ENCODE measurements at regions not wholly inside any gene's neighbourhood (a gene's known extent, or its start where the extent isn't known, plus 50 kb on each side); places are given as distances from the start of the nearest gene placed in this dataset.

- no peak overlapping the region for H3K4me3 ChIP-seq (ENCODE audit: low read depth, low read length)
- no peak for DNase-seq (ENCODE audit: low read depth, low spot score)
- TF ChIP-seq, protein P1, sequence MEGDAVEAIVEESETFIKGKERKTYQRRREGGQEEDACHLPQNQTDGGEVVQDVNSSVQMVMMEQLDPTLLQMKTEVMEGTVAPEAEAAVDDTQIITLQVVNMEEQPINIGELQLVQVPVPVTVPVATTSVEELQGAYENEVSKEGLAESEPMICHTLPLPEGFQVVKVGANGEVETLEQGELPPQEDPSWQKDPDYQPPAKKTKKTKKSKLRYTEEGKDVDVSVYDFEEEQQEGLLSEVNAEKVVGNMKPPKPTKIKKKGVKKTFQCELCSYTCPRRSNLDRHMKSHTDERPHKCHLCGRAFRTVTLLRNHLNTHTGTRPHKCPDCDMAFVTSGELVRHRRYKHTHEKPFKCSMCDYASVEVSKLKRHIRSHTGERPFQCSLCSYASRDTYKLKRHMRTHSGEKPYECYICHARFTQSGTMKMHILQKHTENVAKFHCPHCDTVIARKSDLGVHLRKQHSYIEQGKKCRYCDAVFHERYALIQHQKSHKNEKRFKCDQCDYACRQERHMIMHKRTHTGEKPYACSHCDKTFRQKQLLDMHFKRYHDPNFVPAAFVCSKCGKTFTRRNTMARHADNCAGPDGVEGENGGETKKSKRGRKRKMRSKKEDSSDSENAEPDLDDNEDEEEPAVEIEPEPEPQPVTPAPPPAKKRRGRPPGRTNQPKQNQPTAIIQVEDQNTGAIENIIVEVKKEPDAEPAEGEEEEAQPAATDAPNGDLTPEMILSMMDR (IDR thresholded peaks at IDR 0.05; ENCODE audit: low read depth, low read length) = no peak
- in situ Hi-C loops (cut with HindIII; ENCODE audit: low sequenced_read_pairs) = no loop called here
Measured at GRCh38 chr5:159702826-159703225, 213.5 kb upstream of the ADRA1B start.

DNA sequence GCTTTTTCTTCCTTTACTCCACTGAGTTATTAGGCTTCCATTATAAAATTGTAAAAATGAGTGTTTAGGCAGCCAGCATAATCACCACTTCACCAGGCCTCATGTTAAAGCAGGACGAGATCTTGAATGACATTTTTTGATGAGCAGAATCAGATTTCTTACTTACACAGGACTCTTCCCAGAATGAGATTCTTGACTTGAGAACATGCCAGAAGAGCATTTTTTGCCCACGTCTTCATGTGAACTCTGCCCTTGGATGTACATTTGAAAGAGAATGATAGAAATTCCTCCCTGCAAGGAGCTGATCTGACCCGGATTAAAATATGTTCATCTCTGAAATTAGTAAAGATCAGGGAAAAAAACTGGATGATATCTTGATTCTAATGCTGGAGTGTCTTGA lies 212.1 kb upstream of the ADRA1B start:
- no peak overlapping the region for H3K4me3 ChIP-seq (ENCODE audit: low read depth, low read length)
- in situ Hi-C loops (cut with HindIII; ENCODE audit: low sequenced_read_pairs) = no loop called here
- TF ChIP-seq, protein P1 (IDR thresholded peaks at IDR 0.05; ENCODE audit: low read depth, low read length) = no peak
- peak; percentile 10 for DNase-seq (ENCODE audit: low read depth, low spot score)

DNA sequence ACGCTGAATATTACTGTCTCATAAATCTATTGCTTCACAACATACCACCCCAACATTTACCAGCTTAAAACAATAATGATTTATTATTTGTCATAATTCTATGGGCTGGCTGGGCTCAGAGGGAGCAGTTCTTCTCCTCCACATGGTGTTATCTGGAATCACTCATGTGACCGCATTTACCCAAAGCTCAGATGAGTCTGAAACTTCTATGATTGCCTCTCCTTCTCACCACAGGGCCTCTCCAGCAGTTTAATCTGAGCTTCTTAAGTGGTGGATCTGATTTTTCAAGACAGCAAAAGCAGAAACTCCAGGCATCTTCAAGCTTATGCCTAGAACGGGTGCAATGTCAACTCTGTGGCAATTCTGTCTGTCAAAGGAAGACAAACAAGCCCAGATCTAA lies 210.3 kb upstream of the ADRA1B start:
- in situ Hi-C loops (cut with HindIII; ENCODE audit: low sequenced_read_pairs) = no loop called here
- H3K4me3 ChIP-seq (ENCODE audit: low read depth, low read length) = no peak overlapping the region
- no peak for DNase-seq (ENCODE audit: low read depth, low spot score)
- TF ChIP-seq, protein P1 (IDR thresholded peaks at IDR 0.05; ENCODE audit: low read depth, low read length) = no peak

DNA sequence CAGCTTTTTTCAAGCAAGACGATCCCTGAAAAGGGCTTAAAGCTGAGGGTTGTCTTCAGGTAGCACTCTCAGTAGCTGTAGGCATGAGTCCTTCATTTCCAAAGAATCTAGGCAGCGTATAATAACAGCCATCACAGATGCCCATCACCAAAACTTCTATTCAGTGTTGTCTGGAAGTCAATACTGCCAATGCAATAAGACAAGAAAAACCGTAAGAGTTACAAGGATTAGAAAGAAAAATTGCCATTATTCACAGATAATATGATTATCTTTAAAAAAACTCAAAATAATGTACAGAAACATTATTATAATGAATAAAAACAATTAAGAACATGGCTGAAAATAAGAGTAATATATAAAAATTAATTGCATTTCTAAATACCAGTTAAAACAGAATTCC lies 208.2 kb upstream of the ADRA1B start:
- no peak for DNase-seq (ENCODE audit: low read depth, low spot score)
- in situ Hi-C loops (cut with HindIII; ENCODE audit: low sequenced_read_pairs) = no loop called here
- TF ChIP-seq, protein P1 (IDR thresholded peaks at IDR 0.05; ENCODE audit: low read depth, low read length) = no peak
- no peak overlapping the region for H3K4me3 ChIP-seq (ENCODE audit: low read depth, low read length)

- DNase-seq (ENCODE audit: low read depth, low spot score) = peak; percentile 41
- in situ Hi-C loops (cut with HindIII; ENCODE audit: low sequenced_read_pairs) = no loop called here
- TF ChIP-seq, protein P1 (IDR thresholded peaks at IDR 0.05; ENCODE audit: low read depth, low read length) = no peak
- no peak overlapping the region for H3K4me3 ChIP-seq (ENCODE audit: low read depth, low read length)
Measured at GRCh38 chr5:159712672-159713071, 203.6 kb upstream of the ADRA1B start.

DNA sequence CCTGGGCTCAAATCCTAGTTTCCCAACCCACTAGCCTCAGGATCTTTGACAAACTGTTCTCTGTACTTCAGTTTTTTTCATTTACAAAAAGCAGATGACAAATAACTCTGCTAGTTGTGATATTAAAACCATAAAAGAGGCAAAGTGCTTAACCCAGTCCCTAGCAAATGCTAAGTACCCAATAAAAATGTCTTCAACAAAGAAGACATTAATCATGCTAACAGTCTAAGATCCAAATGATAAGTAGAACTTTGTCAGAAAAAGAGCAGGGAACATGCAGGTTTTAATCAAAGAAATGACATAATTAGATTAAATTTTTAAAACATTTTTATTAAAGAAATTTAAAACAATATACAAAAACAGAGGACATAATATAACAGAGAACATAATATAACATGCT lies 203.0 kb upstream of the ADRA1B start:
- TF ChIP-seq, protein P1 (IDR thresholded peaks at IDR 0.05; ENCODE audit: low read depth, low read length) = no peak
- in situ Hi-C loops (cut with HindIII; ENCODE audit: low sequenced_read_pairs) = no loop called here
- DNase-seq (ENCODE audit: low read depth, low spot score) = no peak
- no peak overlapping the region for H3K4me3 ChIP-seq (ENCODE audit: low read depth, low read length)

DNA sequence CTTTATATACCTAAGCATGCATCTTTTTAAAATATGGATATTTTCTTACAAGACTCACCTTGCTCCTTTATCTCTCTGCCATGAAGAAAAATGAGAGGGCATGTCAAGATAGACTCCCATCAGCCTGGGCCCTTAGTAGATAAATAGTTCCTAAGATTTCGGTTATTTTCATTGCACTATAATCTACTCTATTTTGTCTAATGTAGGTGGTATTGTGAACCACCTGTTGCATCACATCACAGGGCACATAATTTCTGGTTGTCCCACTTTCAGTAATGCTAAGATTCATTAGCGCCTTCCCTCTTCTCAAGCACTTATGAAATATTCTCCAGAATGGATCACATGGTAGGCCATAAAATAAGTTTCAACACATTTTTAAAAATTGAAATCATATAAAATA lies 202.5 kb upstream of the ADRA1B start:
- in situ Hi-C loops (cut with HindIII; ENCODE audit: low sequenced_read_pairs) = no loop called here
- DNase-seq (ENCODE audit: low read depth, low spot score) = no peak
- H3K4me3 ChIP-seq (ENCODE audit: low read depth, low read length) = no peak overlapping the region
- TF ChIP-seq, protein P1 (IDR thresholded peaks at IDR 0.05; ENCODE audit: low read depth, low read length) = no peak
